IMR-90 (cell line): ENCODE measurements at regions not wholly inside any gene's neighbourhood (a gene's known extent, or its start where the extent isn't known, plus 50 kb on each side); places are given as distances from the start of the nearest gene placed in this dataset.
A peak's percentile ranks its signal among the peaks of the same experiment; 100 is the strongest.

Source experiments
- ATAC-seq: fragments of 200-7000 bp; cut with Tn5 transposase; 2 replicates; pipeline ENCODE4 v1.9.1; 2020; ENCODE audit warnings: low read depth, mild to moderate bottlenecking, moderate library complexity
- BruUV-seq: library from RNA; stranded (reverse); fragments of 400-500 nt; replicated peaks from 2 replicates; lab custom pipeline; 2021; lab: Mats Ljungman, UMichigan
- CTCF ChIA-PET: fragments of 300-600 bp; formaldehyde crosslinking; extraction: SDS; loops from one replicate; lab custom pipeline; 2021; ENCODE audit warnings: antibody characterized with exemption; lab: Yijun Ruan, JAX
- POLR2A ChIA-PET: fragments of 300-600 bp; sonication (Branson Sonifier 250); formaldehyde crosslinking; loops from one replicate; lab custom pipeline; 2022; ENCODE audit warnings: antibody characterized with exemption; ENCODE audit not compliant: unreplicated experiment; lab: Charles Lee
- DNase-seq: peaks from one replicate; pipeline ENCODE4 v3.0.0; 2013
- H2AFZ ChIP-seq: replicated peaks from 2 replicates; pipeline ENCODE3; 2013; ENCODE audit warnings: low read length, mild to moderate bottlenecking; ENCODE audit not compliant: poor library complexity
- H2AK5ac ChIP-seq: 2 replicates; pipeline ENCODE4 v1.6.1; 2013; ENCODE audit warnings: low read depth, low read length, inconsistent platforms
- H2AK9ac ChIP-seq: replicated peaks from 2 replicates; pipeline ENCODE3; 2013; ENCODE audit warnings: mild to moderate bottlenecking, low read depth, low read length, moderate library complexity; ENCODE audit not compliant: poor library complexity
- H2BK120ac ChIP-seq: 2 replicates; pipeline ENCODE4 v1.6.1; 2013; ENCODE audit warnings: low read depth, low read length, inconsistent platforms
- H2BK15ac ChIP-seq: 3 replicates; pipeline ENCODE4 v1.6.1; 2013; ENCODE audit warnings: low read depth, low read length, inconsistent platforms
- H2BK20ac ChIP-seq: 2 replicates; pipeline ENCODE4 v1.6.1; 2013; ENCODE audit warnings: low read depth, mild to moderate bottlenecking, inconsistent platforms, low read length, moderate library complexity
- H2BK5ac ChIP-seq: 2 replicates; pipeline ENCODE4 v1.6.1; 2013; ENCODE audit warnings: mild to moderate bottlenecking, low read depth, low read length, inconsistent platforms; ENCODE audit not compliant: poor library complexity, severe bottlenecking
- H3K14ac ChIP-seq: replicated peaks from 2 replicates; pipeline ENCODE4 v1.6.1; 2013; ENCODE audit warnings: low read depth, low read length, inconsistent platforms
- H3K18ac ChIP-seq: 2 replicates; pipeline ENCODE4 v1.6.1; 2013; ENCODE audit warnings: low read depth, low read length, control low read depth
- H3K23ac ChIP-seq: 2 replicates; pipeline ENCODE4 v1.6.1; 2013; ENCODE audit warnings: low read depth, low read length, inconsistent platforms
- H3K27ac ChIP-seq: 2 replicates; pipeline ENCODE4 v1.5.1; 2013; ENCODE audit warnings: mild to moderate bottlenecking, control low read depth, low read length; ENCODE audit not compliant: insufficient read depth
- H3K27me3 ChIP-seq: 2 replicates; pipeline ENCODE4 v1.6.1; 2013; ENCODE audit warnings: low read length; ENCODE audit not compliant: control insufficient read depth, insufficient read depth
- H3K36me3 ChIP-seq: 2 replicates; pipeline ENCODE4 v1.6.1; 2013; ENCODE audit warnings: low read length, mixed read lengths; ENCODE audit not compliant: control insufficient read depth, insufficient read depth
- H3K4ac ChIP-seq: 2 replicates; pipeline ENCODE4 v1.6.1; 2013; ENCODE audit warnings: low read depth, low read length, inconsistent platforms
- H3K4me1 ChIP-seq: 2 replicates; pipeline ENCODE4 v1.6.1; 2013; ENCODE audit warnings: low read length, mixed read lengths; ENCODE audit not compliant: control insufficient read depth, insufficient read depth
- H3K4me2 ChIP-seq: 2 replicates; pipeline ENCODE4 v1.6.1; 2013; ENCODE audit warnings: low read depth, mild to moderate bottlenecking, control low read depth, low read length, moderate library complexity
- H3K4me3 ChIP-seq: 2 replicates; pipeline ENCODE4 v1.5.1; 2013; ENCODE audit warnings: low read depth, mild to moderate bottlenecking, control low read depth, low read length, moderate library complexity; ENCODE audit not compliant: insufficient read depth
- H3K56ac ChIP-seq: 2 replicates; pipeline ENCODE4 v1.6.1; 2013; ENCODE audit warnings: low read length, inconsistent platforms; ENCODE audit not compliant: insufficient read depth; ENCODE audit errors: extremely low read depth
- H3K79me1 ChIP-seq, 2 experiments: 2 replicates each; pipeline ENCODE4 v1.6.1; 2013; ENCODE audit warnings: low read length in 2 of 2, inconsistent platforms in 1 of 2, low read depth in 1 of 2
- H3K9ac ChIP-seq: 2 replicates; pipeline ENCODE4 v1.6.1; 2013; ENCODE audit warnings: low read depth, low read length, control low read depth
- H3K9me1 ChIP-seq: 2 replicates; pipeline ENCODE4 v1.6.1; 2013; ENCODE audit warnings: low read length, inconsistent platforms; ENCODE audit not compliant: insufficient read depth
- H3K9me3 ChIP-seq: 2 replicates; pipeline ENCODE4 v1.6.1; 2013; ENCODE audit warnings: low read length; ENCODE audit not compliant: control insufficient read depth, insufficient read depth
- H4K20me1 ChIP-seq: 2 replicates; pipeline ENCODE4 v1.6.1; 2013; ENCODE audit warnings: low read length, inconsistent platforms; ENCODE audit not compliant: insufficient read depth
- H4K5ac ChIP-seq: 2 replicates; pipeline ENCODE4 v1.6.1; 2013; ENCODE audit warnings: mild to moderate bottlenecking, low read depth, low read length, control low read depth
- H4K8ac ChIP-seq, 2 experiments: 2 replicates each; pipeline ENCODE4 v1.6.1; 2013; ENCODE audit warnings: low read depth in 2 of 2, low read length in 2 of 2, control low read depth in 1 of 2, inconsistent platforms in 1 of 2
- H4K91ac ChIP-seq: 2 replicates; pipeline ENCODE4 v1.6.1; 2013; ENCODE audit warnings: low read depth, low read length, inconsistent platforms; ENCODE audit not compliant: insufficient read depth
- BHLHE40 ChIP-seq: fragments of 150-350 bp; IDR thresholded peaks from 2 replicates; pipeline ENCODE4 v1.6.1; 2016; ENCODE audit warnings: mild to moderate bottlenecking, low read depth, low read length
- CEBPB ChIP-seq: IDR thresholded peaks from 2 replicates; pipeline ENCODE4 v1.6.1; 2012; ENCODE audit warnings: low read depth, low read length, improper control_type of control experiment
- CHD1 ChIP-seq: IDR thresholded peaks from 2 replicates; pipeline ENCODE4 v1.6.1; 2012; ENCODE audit warnings: low read depth, low read length, improper control_type of control experiment
- MAFK ChIP-seq: IDR thresholded peaks from 2 replicates; pipeline ENCODE4 v1.6.1; 2012; ENCODE audit warnings: low read depth, low read length, improper control_type of control experiment
- MAZ ChIP-seq: IDR thresholded peaks from 2 replicates; pipeline ENCODE4 v1.6.1; 2012; ENCODE audit warnings: low read depth, mild to moderate bottlenecking, low read length, improper control_type of control experiment, moderate library complexity, borderline replicate concordance
- MXI1 ChIP-seq: IDR thresholded peaks from 2 replicates; pipeline ENCODE4 v1.6.1; 2012; ENCODE audit warnings: low read depth, mild to moderate bottlenecking, low read length, moderate library complexity, borderline replicate concordance
- POLR2A ChIP-seq: IDR thresholded peaks from 2 replicates; pipeline ENCODE4 v1.6.1; 2012; ENCODE audit warnings: mild to moderate bottlenecking, low read depth, low read length
- RAD21 ChIP-seq: IDR thresholded peaks from 2 replicates; pipeline ENCODE4 v1.6.1; 2012; ENCODE audit warnings: low read length, improper control_type of control experiment
- SMC3 ChIP-seq: fragments of 150-350 bp; IDR thresholded peaks from 2 replicates; pipeline ENCODE4 v1.6.1; 2016; ENCODE audit warnings: low read depth, mild to moderate bottlenecking, antibody characterized with exemption, low read length, moderate library complexity
- WGBS, 2 experiments: methylation state at CpG; one replicate each; pipeline versions ENCODE4 v1.1.5 to v1.1.7; 2013; ENCODE audit warnings: missing lambda C conversion rate in 2 of 2; ENCODE audit not compliant: insufficient read length in 1 of 2; ENCODE audit errors: extremely low coverage in 2 of 2; 5-methylcytosine and 5-hydroxymethylcytosine counted together
- dilution Hi-C: fragments of 300-500 bp; cut with HindIII; formaldehyde crosslinking; loops from one replicate; pipeline ENCODE4 v1.14.3; 2018; ENCODE audit warnings: low sequenced_read_pairs; ENCODE audit not compliant: unreplicated experiment
- in situ Hi-C: fragments of 300-500 bp; cut with MboI; formaldehyde crosslinking; loops from 3 replicates; pipeline ENCODE4 v1.14.3; 2019; ENCODE audit warnings: low sequenced_read_pairs, inconsistent platforms, mixed read lengths
- intact Hi-C: fragments of 100-400 bp; cut with micrococcal nuclease; formaldehyde crosslinking; loops from 2 replicates; pipeline ENCODE4 v1.10.0; 2022
- TF ChIP-seq, protein P1 (sequence below): fragments of 150-350 bp; IDR thresholded peaks from 2 replicates; pipeline ENCODE4 v1.6.1; 2016; ENCODE audit warnings: low read depth, mild to moderate bottlenecking, low read length, moderate library complexity, borderline replicate concordance

- Histone ChIP-seq H3K27me3 (no peaks in the 10 kb centered on the region), H3K23ac (peak overlapping the region; percentile 59; the same call in 1 of the 2 replicates), H3K14ac (0 out of 2 replicates have a peak overlapping the region, but pooled peaks have one; percentile 15), H3K9me1 (no peaks in the 10 kb centered on the region), H2AFZ (no peak overlapping the region), H4K91ac (no peak overlapping the region; the same call in 1 of the 2 replicates), H4K5ac (no peak overlapping the region), H2AK9ac (no peak overlapping the region), H3K4me3 (no peak overlapping the region), H3K56ac (no peak overlapping the region), H3K36me3 (no peaks in the 10 kb centered on the region), H3K4me1 (no peaks in the 10 kb centered on the region), H3K79me1 (no peaks in the 10 kb centered on the region), H3K27ac (no peak overlapping the region), H3K9ac (no peak overlapping the region), H2BK15ac (no peak overlapping the region), H3K18ac (no peak overlapping the region), H4K20me1 (no peaks in the 10 kb centered on the region), H4K8ac (no peak overlapping the region), H3K9me3 (no peaks in the 10 kb centered on the region), H2AK5ac (peak overlapping the region; percentile 2; the same call in 1 of the 2 replicates), H3K4me2 (no peak overlapping the region), H2BK5ac (no peak overlapping the region), H2BK120ac (peak overlapping the region; percentile 52; the same call in 1 of the 2 replicates), H2BK20ac (peak overlapping the region; percentile 80), H3K4ac (peak overlapping the region; percentile 5; the same call in 1 of the 2 replicates)
- ChIA-PET POLR2A (no interaction called here), CTCF (interaction anchor here (0.9 kb wide), 1 partner anchor 9 kb away, joined by 3 read pairs; no protein-coding TSS in a partner anchor)
- no TSS peak for BruUV-seq
- TF ChIP-seq MAFK (no peak), SMC3 (no peak), RAD21 (no peak), MAZ (no peak), POLR2A (no peak), CHD1 (no peak), BHLHE40 (no peak), MXI1 (no peak), CEBPB (no peak)
- TF ChIP-seq, protein P1, sequence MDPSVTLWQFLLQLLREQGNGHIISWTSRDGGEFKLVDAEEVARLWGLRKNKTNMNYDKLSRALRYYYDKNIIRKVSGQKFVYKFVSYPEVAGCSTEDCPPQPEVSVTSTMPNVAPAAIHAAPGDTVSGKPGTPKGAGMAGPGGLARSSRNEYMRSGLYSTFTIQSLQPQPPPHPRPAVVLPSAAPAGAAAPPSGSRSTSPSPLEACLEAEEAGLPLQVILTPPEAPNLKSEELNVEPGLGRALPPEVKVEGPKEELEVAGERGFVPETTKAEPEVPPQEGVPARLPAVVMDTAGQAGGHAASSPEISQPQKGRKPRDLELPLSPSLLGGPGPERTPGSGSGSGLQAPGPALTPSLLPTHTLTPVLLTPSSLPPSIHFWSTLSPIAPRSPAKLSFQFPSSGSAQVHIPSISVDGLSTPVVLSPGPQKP = no peak
- peak; percentile 41 for DNase-seq
- in situ Hi-C loops = loop anchor here (25.0 kb wide), 1 partner anchor 1101 kb away; no protein-coding TSS in a partner anchor
- WGBS, 2 experiments = 100% methylated on average over 1 of the region's 2 CpGs; no CpG with 5 or more reads in 1 of the 2 experiments
- dilution Hi-C loops = no loop called here
- intact Hi-C loops = no loop called here
- peak; percentile 65 for ATAC-seq
These were observed 1158.0 kb downstream of the MAT2B start for GRCh38 chr5:164663198-164663989.
